ENCODE measurements at regions not wholly inside any gene's neighbourhood (a gene's known extent, or its start where the extent isn't known, plus 50 kb on each side); places are given as distances from the start of the nearest gene placed in this dataset.

DNA sequence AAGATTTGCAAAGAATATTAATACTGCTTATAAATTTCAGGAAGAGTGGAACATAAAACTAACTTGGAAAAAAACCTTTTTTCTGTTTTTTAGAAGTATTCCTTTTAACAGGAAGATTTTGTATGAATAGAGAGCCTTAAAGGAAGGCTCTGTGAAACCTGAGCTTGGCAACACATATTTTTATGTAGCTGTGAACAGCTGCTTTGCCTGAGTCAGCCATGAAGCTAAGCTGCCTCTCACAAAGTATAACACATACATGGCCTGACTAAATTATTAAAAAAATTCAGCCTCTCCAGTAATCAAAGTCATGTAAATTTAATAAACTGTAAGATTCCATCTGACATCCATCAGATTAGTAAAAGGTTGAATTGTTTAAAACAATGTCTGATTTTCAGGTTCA, 547.5 kb downstream of the ELAVL2 start:
- no peak for TF ChIP-seq POLR2A (IDR thresholded peaks at IDR 0.05)
- TF ChIP-seq, protein P1, sequence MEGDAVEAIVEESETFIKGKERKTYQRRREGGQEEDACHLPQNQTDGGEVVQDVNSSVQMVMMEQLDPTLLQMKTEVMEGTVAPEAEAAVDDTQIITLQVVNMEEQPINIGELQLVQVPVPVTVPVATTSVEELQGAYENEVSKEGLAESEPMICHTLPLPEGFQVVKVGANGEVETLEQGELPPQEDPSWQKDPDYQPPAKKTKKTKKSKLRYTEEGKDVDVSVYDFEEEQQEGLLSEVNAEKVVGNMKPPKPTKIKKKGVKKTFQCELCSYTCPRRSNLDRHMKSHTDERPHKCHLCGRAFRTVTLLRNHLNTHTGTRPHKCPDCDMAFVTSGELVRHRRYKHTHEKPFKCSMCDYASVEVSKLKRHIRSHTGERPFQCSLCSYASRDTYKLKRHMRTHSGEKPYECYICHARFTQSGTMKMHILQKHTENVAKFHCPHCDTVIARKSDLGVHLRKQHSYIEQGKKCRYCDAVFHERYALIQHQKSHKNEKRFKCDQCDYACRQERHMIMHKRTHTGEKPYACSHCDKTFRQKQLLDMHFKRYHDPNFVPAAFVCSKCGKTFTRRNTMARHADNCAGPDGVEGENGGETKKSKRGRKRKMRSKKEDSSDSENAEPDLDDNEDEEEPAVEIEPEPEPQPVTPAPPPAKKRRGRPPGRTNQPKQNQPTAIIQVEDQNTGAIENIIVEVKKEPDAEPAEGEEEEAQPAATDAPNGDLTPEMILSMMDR (IDR thresholded peaks at IDR 0.05): no peak

All from prostate gland (tissue), 2 donors.